Neuronal stem cell (in vitro differentiated cells): ENCODE measurements at regions not wholly inside any gene's neighbourhood (a gene's known extent, or its start where the extent isn't known, plus 50 kb on each side); places are given as distances from the start of the nearest gene placed in this dataset.
A peak's percentile ranks its signal among the peaks of the same experiment; 100 is the strongest.

Experiments
- DNase-seq: peaks from one replicate; pipeline ENCODE4 v3.0.0-alpha.2; 2013; ENCODE audit warnings: low spot score
- H2AFZ ChIP-seq: one replicate; pipeline ENCODE4 v1.6.1; 2013; ENCODE audit warnings: mild to moderate bottlenecking, low read length, inconsistent platforms
- H2AK5ac ChIP-seq: 2 replicates; pipeline ENCODE4 v1.6.1; 2013; ENCODE audit warnings: low read depth, mild to moderate bottlenecking, inconsistent platforms, low read length, moderate library complexity, mixed read lengths
- H2BK120ac ChIP-seq: 2 replicates; pipeline ENCODE4 v1.6.1; 2013; ENCODE audit warnings: low read depth, mild to moderate bottlenecking, inconsistent platforms, low read length, moderate library complexity, mixed read lengths
- H2BK12ac ChIP-seq: one replicate; pipeline ENCODE4 v1.6.1; 2013; ENCODE audit warnings: low read length, inconsistent platforms
- H2BK15ac ChIP-seq: 2 replicates; pipeline ENCODE4 v1.6.1; 2013; ENCODE audit warnings: mild to moderate bottlenecking, low read length, inconsistent platforms, mixed read lengths
- H2BK5ac ChIP-seq: one replicate; pipeline ENCODE4 v1.6.1; 2013; ENCODE audit warnings: inconsistent platforms, mild to moderate bottlenecking, low read length, moderate library complexity
- H3K14ac ChIP-seq: one replicate; pipeline ENCODE4 v1.6.1; 2013; ENCODE audit warnings: low read length, inconsistent platforms
- H3K18ac ChIP-seq: 2 replicates; pipeline ENCODE4 v1.6.1; 2013; ENCODE audit warnings: low read length, inconsistent platforms
- H3K23ac ChIP-seq: 2 replicates; pipeline ENCODE4 v1.6.1; 2013; ENCODE audit warnings: low read depth, mild to moderate bottlenecking, mixed read lengths, low read length, inconsistent platforms; ENCODE audit not compliant: poor library complexity
- H3K27ac ChIP-seq: replicated peaks from 3 replicates; pipeline ENCODE4 v1.5.1; 2013; ENCODE audit warnings: low read length, inconsistent platforms
- H3K27me3 ChIP-seq, 3 experiments: 2 replicates each; pipeline ENCODE4 v1.6.1; 2013; ENCODE audit warnings: low read length in 3 of 3, mild to moderate bottlenecking in 2 of 3, inconsistent platforms in 1 of 3, low read depth in 1 of 3, mixed read lengths in 1 of 3, moderate library complexity in 1 of 3; ENCODE audit not compliant: control insufficient read depth in 3 of 3, insufficient read depth in 3 of 3
- H3K36me3 ChIP-seq, 2 donors: replicated peaks in 1 of 2; 2 replicates each; pipeline ENCODE4 v1.6.1; 2013; ENCODE audit warnings: low read length in 2 of 2; ENCODE audit not compliant: control insufficient read depth in 2 of 2, insufficient read depth in 2 of 2
- H3K4ac ChIP-seq: 2 replicates; pipeline ENCODE4 v1.6.1; 2013; ENCODE audit warnings: inconsistent platforms, mild to moderate bottlenecking, low read length, moderate library complexity
- H3K4me1 ChIP-seq, 2 donors: 1 replicate in 1 of 2; 2 replicates in 1 of 2; pipeline ENCODE4 v1.6.1; 2013; ENCODE audit warnings: low read length in 2 of 2, low read depth in 1 of 2; ENCODE audit not compliant: control insufficient read depth in 2 of 2, insufficient read depth in 1 of 2
- H3K4me2 ChIP-seq: one replicate; pipeline ENCODE4 v1.6.1; 2013; ENCODE audit warnings: mild to moderate bottlenecking, low read length, inconsistent platforms; ENCODE audit not compliant: insufficient read depth, poor library complexity, severe bottlenecking
- H3K4me3 ChIP-seq, 2 donors: 2 replicates each; pipeline ENCODE4 v1.5.1; 2013; ENCODE audit warnings: low read length in 2 of 2, mild to moderate bottlenecking in 2 of 2, inconsistent platforms in 1 of 2, moderate library complexity in 1 of 2
- H3K79me1 ChIP-seq: one replicate; pipeline ENCODE4 v1.6.1; 2013; ENCODE audit warnings: low read depth, mild to moderate bottlenecking, inconsistent platforms, low read length, moderate library complexity
- H3K9ac ChIP-seq: one replicate; pipeline ENCODE4 v1.6.1; 2013; ENCODE audit warnings: mild to moderate bottlenecking, low read depth, low read length, inconsistent platforms; ENCODE audit not compliant: poor library complexity
- H3K9me3 ChIP-seq, 2 donors: replicated peaks in 1 of 2; 2 replicates each; pipeline versions ENCODE3 to v1.6.1; 2013; ENCODE audit warnings: low read length in 2 of 2, mild to moderate bottlenecking in 2 of 2, inconsistent platforms in 1 of 2, low read depth in 1 of 2, mixed read lengths in 1 of 2, moderate library complexity in 1 of 2; ENCODE audit not compliant: control insufficient read depth in 2 of 2, insufficient read depth in 1 of 2
- H4K8ac ChIP-seq: one replicate; pipeline ENCODE4 v1.6.1; 2013; ENCODE audit warnings: low read depth, mild to moderate bottlenecking, inconsistent platforms, low read length, moderate library complexity
- H4K91ac ChIP-seq: one replicate; pipeline ENCODE4 v1.6.1; 2013; ENCODE audit warnings: low read length, low read depth, mild to moderate bottlenecking, inconsistent platforms; ENCODE audit not compliant: poor library complexity
- WGBS, 2 donors: extraction: QIAGEN DNeasy Blood & Tissue Kit; methylation state at CpG; one replicate each; pipeline ENCODE4 v1.1.7; 2013; ENCODE audit warnings: missing lambda C conversion rate in 2 of 2, mixed read lengths in 1 of 2; ENCODE audit not compliant: insufficient read length in 2 of 2, insufficient replicate concordance in 1 of 2; ENCODE audit errors: extremely low coverage in 2 of 2; 5-methylcytosine and 5-hydroxymethylcytosine counted together

- no peaks in the 10 kb centered on the region for H3K27me3 ChIP-seq
- no peak overlapping the region for H2BK5ac ChIP-seq
- no peak overlapping the region for H3K18ac ChIP-seq
- H2BK15ac ChIP-seq = no peak overlapping the region
- DNase-seq = no peak
- H2BK12ac ChIP-seq = no peak overlapping the region
- no peaks in the 10 kb centered on the region for H3K36me3 ChIP-seq
- H3K79me1 ChIP-seq = no peaks in the 10 kb centered on the region
- H4K8ac ChIP-seq = no peak overlapping the region
- no peak overlapping the region for H2BK120ac ChIP-seq
- H3K14ac ChIP-seq = no peak overlapping the region
- no peak overlapping the region for H2AK5ac ChIP-seq
- no peak overlapping the region for H4K91ac ChIP-seq
- no peak overlapping the region for H3K9ac ChIP-seq
- no peak overlapping the region for H2AFZ ChIP-seq
- H3K9me3 ChIP-seq = no peaks in the 10 kb centered on the region
- H3K4me1 ChIP-seq = peaks cover 0 to 1% of the 10 kb centered on the region in 2 donors
- H3K4me2 ChIP-seq = no peak overlapping the region
- no CpG with 5 or more reads among the region's 4 CpGs for WGBS, 2 donors
- H3K4ac ChIP-seq = no peak overlapping the region
- no peak overlapping the region for H3K4me3 ChIP-seq
- no peak overlapping the region for H3K27ac ChIP-seq
- H3K23ac ChIP-seq = no peak overlapping the region
These were observed 501.0 kb downstream of the GLRX3 start for GRCh38 chr10:130637089-130637676.

- no peak for DNase-seq
- Histone ChIP-seq H3K9me3 (no peaks in the 10 kb centered on the region), H3K14ac (no peak overlapping the region), H3K4me3 (no peak overlapping the region), H3K79me1 (no peaks in the 10 kb centered on the region), H3K36me3 (no peaks in the 10 kb centered on the region), H3K18ac (no peak overlapping the region), H3K27me3 (no peaks in the 10 kb centered on the region), H3K4me2 (no peak overlapping the region), H2BK15ac (no peak overlapping the region), H3K4ac (no peak overlapping the region), H3K23ac (no peak overlapping the region), H3K27ac (no peak overlapping the region), H3K9ac (no peak overlapping the region), H2BK5ac (no peak overlapping the region), H4K91ac (no peak overlapping the region), H2AFZ (no peak overlapping the region), H4K8ac (no peak overlapping the region), H3K4me1 (peaks cover 0 to 1% of the 10 kb centered on the region in 2 donors), H2AK5ac (no peak overlapping the region), H2BK12ac (no peak overlapping the region), H2BK120ac (no peak overlapping the region)
- WGBS, 2 donors = no CpG with 5 or more reads among the region's 4 CpGs
These were observed 502.8 kb downstream of the GLRX3 start for GRCh38 chr10:130638991-130639390.

GRCh38 chr10:130642926-130643325 lies 506.7 kb downstream of the GLRX3 start:
- WGBS, 2 donors = no CpG with 5 or more reads among the region's 4 CpGs
- Histone ChIP-seq H2AFZ (no peak overlapping the region), H3K79me1 (no peaks in the 10 kb centered on the region), H3K9me3 (no peaks in the 10 kb centered on the region), H3K4ac (no peak overlapping the region), H3K4me1 (no peaks in the 10 kb centered on the region), H3K23ac (no peak overlapping the region), H3K14ac (no peak overlapping the region), H2BK5ac (no peak overlapping the region), H3K27me3 (no peaks in the 10 kb centered on the region), H4K91ac (no peak overlapping the region), H3K9ac (no peak overlapping the region), H2BK15ac (no peak overlapping the region), H3K4me2 (no peak overlapping the region), H4K8ac (no peak overlapping the region), H3K18ac (no peak overlapping the region), H2AK5ac (no peak overlapping the region), H3K4me3 (no peak overlapping the region), H2BK120ac (no peak overlapping the region), H3K27ac (no peak overlapping the region), H2BK12ac (no peak overlapping the region), H3K36me3 (no peaks in the 10 kb centered on the region)
- DNase-seq = no peak

- Histone ChIP-seq H2AK5ac (peak overlapping the region; percentile 68), H3K14ac (no peak overlapping the region), H2BK5ac (no peak overlapping the region), H2BK120ac (no peak overlapping the region), H3K27ac (no peak overlapping the region), H3K4me1 (no peaks in the 10 kb centered on the region), H3K4me3 (no peak overlapping the region), H3K23ac (no peak overlapping the region), H3K18ac (no peak overlapping the region), H3K4ac (no peak overlapping the region), H3K36me3 (no peaks in the 10 kb centered on the region), H3K79me1 (no peaks in the 10 kb centered on the region), H3K27me3 (no peaks in the 10 kb centered on the region), H2BK15ac (no peak overlapping the region), H4K91ac (no peak overlapping the region), H3K4me2 (no peak overlapping the region), H3K9me3 (no peaks in the 10 kb centered on the region), H4K8ac (no peak overlapping the region), H2AFZ (no peak overlapping the region), H3K9ac (no peak overlapping the region), H2BK12ac (no peak overlapping the region)
- DNase-seq = no peak
- WGBS, 2 donors = no CpG with 5 or more reads among the region's 6 CpGs
These were observed 511.1 kb downstream of the GLRX3 start for GRCh38 chr10:130647341-130647740.
